ENCODE measurements at regions not wholly inside any gene's neighbourhood (a gene's known extent, or its start where the extent isn't known, plus 50 kb on each side); places are given as distances from the start of the nearest gene placed in this dataset.

DNA sequence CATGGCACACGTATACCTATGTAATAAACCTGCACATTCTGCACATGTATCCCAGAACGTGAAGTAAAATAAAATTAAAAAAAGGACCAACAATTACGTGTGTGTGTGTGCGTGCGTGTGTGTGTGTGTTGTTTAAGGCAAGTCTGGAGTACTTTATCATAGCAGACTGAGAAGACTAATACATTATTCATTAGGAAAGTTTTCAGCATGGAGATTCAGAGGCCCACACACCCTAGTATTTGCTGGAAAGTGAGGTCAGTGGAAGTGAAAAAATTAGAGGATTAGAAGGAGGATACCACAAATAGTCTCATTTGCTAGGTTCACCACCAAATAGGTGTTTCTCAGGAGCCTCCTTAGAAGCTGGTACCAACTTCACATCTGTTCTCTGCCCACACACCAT lies 457.1 kb upstream of the CPEB2 start (continued):
- TF ChIP-seq, protein P1, sequence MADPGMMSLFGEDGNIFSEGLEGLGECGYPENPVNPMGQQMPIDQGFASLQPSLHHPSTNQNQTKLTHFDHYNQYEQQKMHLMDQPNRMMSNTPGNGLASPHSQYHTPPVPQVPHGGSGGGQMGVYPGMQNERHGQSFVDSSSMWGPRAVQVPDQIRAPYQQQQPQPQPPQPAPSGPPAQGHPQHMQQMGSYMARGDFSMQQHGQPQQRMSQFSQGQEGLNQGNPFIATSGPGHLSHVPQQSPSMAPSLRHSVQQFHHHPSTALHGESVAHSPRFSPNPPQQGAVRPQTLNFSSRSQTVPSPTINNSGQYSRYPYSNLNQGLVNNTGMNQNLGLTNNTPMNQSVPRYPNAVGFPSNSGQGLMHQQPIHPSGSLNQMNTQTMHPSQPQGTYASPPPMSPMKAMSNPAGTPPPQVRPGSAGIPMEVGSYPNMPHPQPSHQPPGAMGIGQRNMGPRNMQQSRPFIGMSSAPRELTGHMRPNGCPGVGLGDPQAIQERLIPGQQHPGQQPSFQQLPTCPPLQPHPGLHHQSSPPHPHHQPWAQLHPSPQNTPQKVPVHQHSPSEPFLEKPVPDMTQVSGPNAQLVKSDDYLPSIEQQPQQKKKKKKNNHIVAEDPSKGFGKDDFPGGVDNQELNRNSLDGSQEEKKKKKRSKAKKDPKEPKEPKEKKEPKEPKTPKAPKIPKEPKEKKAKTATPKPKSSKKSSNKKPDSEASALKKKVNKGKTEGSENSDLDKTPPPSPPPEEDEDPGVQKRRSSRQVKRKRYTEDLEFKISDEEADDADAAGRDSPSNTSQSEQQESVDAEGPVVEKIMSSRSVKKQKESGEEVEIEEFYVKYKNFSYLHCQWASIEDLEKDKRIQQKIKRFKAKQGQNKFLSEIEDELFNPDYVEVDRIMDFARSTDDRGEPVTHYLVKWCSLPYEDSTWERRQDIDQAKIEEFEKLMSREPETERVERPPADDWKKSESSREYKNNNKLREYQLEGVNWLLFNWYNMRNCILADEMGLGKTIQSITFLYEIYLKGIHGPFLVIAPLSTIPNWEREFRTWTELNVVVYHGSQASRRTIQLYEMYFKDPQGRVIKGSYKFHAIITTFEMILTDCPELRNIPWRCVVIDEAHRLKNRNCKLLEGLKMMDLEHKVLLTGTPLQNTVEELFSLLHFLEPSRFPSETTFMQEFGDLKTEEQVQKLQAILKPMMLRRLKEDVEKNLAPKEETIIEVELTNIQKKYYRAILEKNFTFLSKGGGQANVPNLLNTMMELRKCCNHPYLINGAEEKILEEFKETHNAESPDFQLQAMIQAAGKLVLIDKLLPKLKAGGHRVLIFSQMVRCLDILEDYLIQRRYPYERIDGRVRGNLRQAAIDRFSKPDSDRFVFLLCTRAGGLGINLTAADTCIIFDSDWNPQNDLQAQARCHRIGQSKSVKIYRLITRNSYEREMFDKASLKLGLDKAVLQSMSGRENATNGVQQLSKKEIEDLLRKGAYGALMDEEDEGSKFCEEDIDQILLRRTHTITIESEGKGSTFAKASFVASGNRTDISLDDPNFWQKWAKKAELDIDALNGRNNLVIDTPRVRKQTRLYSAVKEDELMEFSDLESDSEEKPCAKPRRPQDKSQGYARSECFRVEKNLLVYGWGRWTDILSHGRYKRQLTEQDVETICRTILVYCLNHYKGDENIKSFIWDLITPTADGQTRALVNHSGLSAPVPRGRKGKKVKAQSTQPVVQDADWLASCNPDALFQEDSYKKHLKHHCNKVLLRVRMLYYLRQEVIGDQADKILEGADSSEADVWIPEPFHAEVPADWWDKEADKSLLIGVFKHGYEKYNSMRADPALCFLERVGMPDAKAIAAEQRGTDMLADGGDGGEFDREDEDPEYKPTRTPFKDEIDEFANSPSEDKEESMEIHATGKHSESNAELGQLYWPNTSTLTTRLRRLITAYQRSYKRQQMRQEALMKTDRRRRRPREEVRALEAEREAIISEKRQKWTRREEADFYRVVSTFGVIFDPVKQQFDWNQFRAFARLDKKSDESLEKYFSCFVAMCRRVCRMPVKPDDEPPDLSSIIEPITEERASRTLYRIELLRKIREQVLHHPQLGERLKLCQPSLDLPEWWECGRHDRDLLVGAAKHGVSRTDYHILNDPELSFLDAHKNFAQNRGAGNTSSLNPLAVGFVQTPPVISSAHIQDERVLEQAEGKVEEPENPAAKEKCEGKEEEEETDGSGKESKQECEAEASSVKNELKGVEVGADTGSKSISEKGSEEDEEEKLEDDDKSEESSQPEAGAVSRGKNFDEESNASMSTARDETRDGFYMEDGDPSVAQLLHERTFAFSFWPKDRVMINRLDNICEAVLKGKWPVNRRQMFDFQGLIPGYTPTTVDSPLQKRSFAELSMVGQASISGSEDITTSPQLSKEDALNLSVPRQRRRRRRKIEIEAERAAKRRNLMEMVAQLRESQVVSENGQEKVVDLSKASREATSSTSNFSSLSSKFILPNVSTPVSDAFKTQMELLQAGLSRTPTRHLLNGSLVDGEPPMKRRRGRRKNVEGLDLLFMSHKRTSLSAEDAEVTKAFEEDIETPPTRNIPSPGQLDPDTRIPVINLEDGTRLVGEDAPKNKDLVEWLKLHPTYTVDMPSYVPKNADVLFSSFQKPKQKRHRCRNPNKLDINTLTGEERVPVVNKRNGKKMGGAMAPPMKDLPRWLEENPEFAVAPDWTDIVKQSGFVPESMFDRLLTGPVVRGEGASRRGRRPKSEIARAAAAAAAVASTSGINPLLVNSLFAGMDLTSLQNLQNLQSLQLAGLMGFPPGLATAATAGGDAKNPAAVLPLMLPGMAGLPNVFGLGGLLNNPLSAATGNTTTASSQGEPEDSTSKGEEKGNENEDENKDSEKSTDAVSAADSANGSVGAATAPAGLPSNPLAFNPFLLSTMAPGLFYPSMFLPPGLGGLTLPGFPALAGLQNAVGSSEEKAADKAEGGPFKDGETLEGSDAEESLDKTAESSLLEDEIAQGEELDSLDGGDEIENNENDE (IDR thresholded peaks at IDR 0.05; ENCODE audit: insufficient replicate concordance, low read length), result no peak
- TF ChIP-seq YY1 (IDR thresholded peaks at IDR 0.05; ENCODE audit: low read depth, low read length) (no peak), EZH2 (IDR thresholded peaks at IDR 0.05; ENCODE audit: low read depth, low read length, severe bottlenecking) (no peak), POU5F1 (IDR thresholded peaks at IDR 0.05; ENCODE audit: low read depth, low read length) (no peak), BRCA1 (IDR thresholded peaks at IDR 0.05; ENCODE audit: low read depth, low read length) (no peak), SIX5 (IDR thresholded peaks at IDR 0.05; ENCODE audit: low read depth, low read length) (no peak), E2F6 (IDR thresholded peaks at IDR 0.05) (no peak)

Measured in H1 (cell line).